ENCODE measurements at regions not wholly inside any gene's neighbourhood (a gene's known extent, or its start where the extent isn't known, plus 50 kb on each side); places are given as distances from the start of the nearest gene placed in this dataset.
"Not testable (repeated sequence)": the region's sequence is repeated elsewhere in the genome, so short reads cannot be mapped to it uniquely, and the experiment has no call there.

DNA sequence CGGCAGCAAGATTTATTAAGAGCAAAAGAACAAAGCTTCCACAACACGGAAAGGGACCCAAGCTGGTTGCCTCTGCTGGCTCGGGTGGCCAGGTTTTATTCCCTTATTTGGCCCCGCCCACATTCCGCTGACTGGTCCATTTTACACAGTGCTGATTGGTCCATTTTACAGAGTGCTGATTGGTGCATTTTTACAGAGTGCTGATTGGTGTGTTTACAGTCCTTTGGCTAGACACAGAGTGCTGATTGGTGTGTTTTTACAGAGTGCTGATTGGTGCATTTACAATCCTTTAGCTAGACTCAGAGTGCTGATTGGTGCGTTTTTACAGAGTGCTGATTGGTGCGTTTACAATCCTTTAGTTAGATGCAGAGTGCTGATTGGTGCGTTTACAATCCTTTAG lies 358.4 kb upstream of the PDE3A start:
- intact Hi-C loops (cut with micrococcal nuclease) = not testable (repeated sequence)

DNA sequence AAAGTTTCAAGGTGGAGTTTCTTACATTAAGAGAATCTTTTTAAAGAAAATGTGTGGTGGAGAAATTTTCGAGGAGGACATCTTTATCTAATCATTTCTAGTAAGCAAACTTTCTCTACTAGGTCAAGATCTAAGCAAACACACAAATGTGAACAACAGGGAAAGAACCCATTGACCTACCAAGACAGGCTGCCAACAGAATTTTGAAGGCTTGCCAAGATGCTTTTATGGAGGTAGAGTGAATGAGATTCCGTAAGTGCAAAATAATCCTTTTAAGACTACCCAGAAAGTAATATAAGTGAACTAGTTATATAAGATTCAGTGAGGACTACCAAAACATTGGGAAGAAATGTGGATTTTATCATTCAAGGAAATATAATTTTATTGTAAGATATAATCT lies 357.1 kb upstream of the PDE3A start:
- intact Hi-C loops (cut with micrococcal nuclease) = no loop called here

DNA sequence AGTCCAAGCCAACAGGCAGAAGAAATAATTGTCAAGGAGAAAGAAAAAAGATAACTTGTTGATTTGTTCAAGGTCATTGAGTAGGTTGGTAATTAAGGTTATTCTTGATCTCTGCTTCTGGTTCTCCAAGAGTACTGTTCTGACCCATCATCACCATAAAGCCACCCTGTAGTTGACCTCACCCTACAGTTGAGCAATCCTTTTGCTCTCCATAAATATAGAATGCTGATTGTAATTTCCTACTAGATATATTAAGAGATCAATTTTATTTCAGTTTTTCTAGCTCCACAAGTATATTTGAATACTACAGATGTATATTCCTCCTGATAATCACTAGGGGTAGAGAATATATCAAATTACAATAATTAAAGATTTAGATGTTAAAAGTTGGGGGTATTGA lies 350.5 kb upstream of the PDE3A start:
- intact Hi-C loops (cut with micrococcal nuclease) = no loop called here

DNA sequence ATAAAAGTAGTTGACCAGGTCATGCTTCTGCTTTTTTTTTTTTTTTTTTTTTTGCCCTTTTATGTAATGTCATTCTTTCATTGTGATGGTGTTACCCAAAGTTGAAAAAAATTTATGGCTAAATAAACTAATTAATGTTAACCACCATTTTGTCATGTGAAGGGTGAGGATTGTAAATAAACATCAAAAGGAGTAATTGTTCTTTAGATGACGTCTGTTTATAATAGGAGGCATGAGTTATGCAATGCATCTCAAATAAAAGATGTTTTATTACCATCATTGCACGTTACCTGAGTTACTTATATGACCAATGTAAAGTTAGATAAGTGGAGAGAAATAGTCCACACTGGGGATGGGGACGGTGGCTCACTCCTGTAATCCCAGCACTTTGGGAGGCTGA lies 349.9 kb upstream of the PDE3A start:
- intact Hi-C loops (cut with micrococcal nuclease) = no loop called here

DNA sequence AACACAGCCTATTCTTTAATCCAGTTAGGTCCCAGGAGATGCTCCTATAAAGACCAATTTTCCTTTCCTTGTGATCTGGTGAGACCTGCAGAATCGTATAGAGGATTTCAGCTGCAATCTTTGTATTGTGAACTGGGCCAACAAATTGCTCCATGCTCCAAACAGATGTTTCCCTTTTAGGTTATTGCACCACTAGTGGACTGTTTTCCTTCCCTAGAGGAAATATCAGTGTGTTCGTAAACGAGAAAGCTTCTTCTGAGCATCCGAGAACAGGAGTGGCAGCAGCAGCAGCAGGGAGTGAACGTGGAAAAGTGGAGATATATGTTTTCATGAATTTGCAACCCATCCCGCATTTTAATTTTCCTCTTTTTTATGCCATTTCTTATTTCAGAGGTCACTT lies 344.1 kb upstream of the PDE3A start:
- intact Hi-C loops (cut with micrococcal nuclease) = no loop called here

DNA sequence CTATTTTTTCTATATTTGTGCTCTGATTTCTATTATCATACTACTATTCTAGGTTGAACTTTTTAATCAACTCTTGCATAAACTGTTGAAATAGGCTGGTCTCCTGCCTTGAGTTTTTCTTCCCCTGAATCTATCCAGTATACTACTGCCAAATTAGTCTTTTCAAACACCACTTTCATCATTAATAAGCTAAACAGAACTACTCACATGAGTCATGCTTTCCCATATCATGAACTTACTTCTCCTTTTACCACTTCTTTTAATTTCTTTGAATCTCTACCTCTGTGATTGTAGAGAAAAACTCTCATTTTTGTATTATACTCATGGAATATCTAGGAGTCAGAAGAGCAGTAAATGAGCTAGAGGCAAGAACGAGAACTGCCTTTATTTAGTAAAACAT lies 340.3 kb upstream of the PDE3A start:
- intact Hi-C loops (cut with micrococcal nuclease) = no loop called here

DNA sequence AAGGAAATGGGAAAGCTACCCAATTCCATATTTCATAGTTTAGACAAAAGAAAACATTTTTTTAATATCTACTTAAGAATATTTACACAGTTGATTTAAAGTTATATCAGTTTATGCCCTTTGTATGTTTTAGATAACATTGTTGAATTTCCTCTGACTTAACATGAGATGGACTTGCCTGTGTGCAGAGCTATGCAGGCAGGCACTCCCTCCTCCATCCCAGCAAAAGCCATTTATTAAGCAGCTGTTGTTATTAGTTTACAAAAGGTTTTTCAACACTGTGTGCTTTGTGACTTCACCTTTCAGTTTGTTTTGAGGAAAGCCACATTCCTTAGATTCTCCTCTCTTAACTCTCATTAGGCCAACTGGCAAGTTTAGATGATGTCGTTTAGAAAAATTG lies 337.5 kb upstream of the PDE3A start:
- intact Hi-C loops (cut with micrococcal nuclease) = no loop called here

DNA sequence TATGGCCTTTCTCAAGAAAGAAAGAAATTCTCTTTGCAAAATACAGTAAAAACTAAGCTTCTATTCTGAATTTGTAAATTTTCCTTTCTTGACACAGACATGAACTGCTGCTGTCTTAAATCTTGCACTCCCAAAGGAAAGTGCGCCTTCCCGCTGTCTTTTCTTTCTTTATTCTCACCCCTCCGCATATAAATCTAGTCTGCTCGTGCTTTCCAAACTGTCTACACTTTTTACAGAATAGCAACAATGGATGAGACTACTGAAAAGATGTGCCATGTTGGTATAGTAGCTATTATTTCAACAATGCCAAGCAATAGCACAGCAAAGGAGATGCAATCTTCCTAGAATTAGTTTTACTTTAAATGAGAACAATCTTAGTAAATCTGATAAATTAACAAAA lies 328.8 kb upstream of the PDE3A start:
- intact Hi-C loops (cut with micrococcal nuclease) = no loop called here

DNA sequence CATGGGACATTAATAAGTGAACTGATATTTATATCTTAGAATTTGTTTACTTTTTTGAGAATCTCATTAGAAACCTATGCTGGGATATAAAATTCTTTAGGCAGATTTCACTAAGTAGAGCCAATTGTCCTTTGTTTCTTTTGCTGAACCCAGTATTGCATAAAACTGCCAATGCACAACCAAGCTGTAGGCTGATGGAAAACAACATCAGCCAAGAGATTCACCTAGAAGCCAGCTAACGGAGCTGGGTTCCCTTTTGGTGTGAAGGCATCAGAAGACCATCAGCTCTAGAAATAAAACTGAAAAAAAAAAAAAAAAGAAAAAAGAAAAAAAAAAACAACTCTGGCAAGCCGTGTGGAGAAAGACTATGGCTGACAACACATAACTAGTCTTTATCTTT lies 328.2 kb upstream of the PDE3A start:
- intact Hi-C loops (cut with micrococcal nuclease) = no loop called here

DNA sequence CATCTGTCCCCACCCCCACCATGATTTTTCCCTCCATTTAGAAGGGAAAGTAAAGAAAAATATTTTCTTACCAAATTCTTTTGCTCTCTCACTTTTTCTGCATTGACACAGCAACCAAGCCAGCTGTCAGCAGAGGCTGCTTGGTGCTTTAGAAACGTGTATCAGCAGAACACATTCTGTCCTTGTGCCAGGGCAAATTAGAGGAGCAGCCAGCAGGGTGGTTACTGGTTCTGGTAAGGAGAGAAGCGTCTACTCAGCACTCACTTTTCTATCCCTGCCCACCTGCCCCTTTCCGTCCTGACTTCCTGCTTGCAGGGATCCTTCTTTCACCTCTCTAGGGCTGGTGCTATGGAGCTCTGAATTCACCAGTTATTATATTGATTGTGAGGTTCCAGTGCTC lies 327.5 kb upstream of the PDE3A start:
- intact Hi-C loops (cut with micrococcal nuclease) = no loop called here

DNA sequence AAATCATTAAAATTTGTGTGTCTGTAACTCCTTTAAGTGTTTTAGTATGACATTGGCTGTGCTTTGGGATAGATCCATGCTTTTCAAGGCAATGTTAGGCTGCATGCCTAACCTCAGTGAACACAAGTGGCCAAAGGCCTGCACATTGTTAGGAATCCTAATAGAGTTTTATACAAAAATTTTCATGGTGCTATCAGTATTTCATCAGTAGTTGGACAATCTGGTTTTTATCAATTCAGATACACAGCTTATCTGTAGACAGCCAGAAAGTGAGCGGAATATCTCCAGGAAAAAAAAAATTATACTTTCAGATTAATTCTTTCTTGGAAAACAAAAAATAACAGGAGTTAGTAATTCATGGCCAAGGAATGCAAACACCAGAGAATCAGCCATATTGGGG lies 324.0 kb upstream of the PDE3A start:
- intact Hi-C loops (cut with micrococcal nuclease) = no loop called here

DNA sequence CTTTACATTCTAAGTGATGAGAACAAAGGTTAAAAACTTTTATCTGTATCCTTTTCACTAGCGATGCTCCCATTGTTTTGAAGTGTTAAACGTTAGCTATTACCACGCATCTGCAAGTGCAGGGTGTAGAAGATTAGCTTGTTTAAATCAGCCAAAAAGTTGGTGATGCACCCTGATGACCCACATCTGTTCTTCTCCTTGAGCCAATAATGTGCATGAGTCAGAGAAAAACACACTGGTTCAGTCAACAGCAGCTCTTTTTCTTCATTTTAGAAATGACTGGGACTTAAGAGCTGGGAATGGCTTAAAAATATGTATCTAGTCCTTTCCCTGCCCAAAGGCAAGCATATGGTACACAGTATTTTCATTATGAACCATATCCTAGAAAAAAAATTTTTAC lies 323.5 kb upstream of the PDE3A start:
- intact Hi-C loops (cut with micrococcal nuclease) = no loop called here

DNA sequence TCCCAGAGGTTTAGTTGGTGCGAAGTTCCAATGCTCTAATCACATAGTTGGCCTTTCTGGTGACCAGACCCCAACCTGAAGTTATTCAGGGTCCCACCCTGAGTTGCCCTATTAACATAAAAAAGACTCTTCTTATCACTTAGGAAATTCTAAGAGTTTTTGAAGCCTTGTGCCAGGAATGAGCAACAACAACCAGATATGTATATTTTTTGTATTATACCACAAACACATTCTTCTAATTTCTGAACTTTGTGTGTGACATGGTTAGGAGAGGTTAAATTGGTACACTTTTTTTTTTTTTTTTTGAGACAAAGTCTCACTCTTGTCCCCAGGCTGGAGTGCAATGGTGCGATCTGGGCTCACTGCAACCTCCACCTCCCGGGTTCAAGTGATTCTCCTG lies 320.4 kb upstream of the PDE3A start:
- intact Hi-C loops (cut with micrococcal nuclease) = no loop called here

DNA sequence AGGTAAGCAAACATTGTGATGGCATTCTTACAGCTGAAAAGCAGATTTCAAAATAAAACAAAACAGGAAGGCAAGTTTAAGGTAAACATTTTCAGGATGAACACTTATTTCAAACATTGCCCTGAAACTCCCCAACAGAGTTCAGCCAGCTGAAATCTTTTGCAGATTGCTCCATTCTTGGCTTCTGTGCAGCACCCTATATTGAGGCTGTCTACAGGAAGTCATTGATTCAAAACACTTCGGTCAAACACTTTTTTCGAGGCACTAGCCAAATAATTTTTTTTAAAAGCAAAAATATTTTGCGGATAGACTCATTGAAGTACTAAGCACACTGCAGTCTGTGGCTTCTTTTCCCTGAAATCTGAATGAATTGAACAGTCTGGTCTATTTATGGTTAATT lies 318.1 kb upstream of the PDE3A start:
- intact Hi-C loops (cut with micrococcal nuclease) = no loop called here

DNA sequence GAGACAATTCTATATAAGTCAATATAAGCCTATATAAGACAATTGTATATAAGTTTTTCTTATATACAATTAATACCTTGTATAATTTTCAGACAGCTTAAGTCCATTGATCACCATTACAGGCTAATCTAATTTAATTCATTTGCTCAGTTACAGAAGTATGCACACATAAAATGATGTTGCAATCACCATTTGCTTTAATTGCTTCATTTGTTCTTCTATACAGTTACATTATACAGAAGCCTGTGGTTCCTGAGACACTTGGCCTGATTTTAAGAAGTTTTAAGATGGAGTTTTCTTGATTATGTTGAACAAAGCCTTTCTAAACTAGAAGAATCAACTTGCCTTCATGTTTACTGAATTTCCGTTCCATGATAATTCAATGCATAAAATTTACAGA lies 314.6 kb upstream of the PDE3A start:
- intact Hi-C loops (cut with micrococcal nuclease) = no loop called here

DNA sequence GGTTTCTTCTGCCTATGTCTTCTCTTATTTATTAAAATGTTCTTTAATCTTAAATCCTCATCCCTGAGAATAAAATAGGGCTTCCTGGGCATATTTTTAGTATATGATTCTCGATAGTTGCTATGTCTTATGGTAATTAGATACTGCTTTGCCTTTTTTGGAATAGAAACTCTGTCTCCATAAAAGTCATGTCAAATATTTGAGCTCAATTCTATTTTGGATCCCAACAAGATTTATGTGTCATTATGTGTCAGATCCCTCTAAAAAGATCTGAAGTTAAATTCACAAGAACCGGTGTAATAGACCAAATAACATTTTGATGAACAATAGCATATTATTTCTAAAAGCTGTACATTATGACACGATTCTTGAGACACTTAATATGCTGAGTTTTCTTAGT lies 312.5 kb upstream of the PDE3A start:
- intact Hi-C loops (cut with micrococcal nuclease) = no loop called here

DNA sequence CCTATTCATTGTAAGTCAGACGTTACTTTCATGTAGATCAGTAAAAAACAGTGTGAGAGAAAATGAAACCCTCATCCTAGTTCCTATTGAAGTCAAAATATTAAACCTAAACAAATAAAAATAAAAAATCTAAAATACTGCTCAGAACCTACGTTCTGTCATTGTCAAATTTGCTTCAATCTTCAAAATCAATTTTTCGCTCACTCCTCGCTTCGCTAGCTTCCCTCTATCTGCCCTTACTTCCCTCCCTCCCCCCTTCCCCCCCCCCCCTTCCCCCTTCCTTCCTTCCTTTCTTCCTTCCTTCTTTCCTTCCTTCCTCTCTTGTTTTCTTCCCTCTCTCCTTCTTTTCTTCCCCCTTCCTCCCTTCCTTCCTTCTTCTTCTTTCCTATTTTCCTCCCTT lies 310.9 kb upstream of the PDE3A start:
- intact Hi-C loops (cut with micrococcal nuclease) = no loop called here

DNA sequence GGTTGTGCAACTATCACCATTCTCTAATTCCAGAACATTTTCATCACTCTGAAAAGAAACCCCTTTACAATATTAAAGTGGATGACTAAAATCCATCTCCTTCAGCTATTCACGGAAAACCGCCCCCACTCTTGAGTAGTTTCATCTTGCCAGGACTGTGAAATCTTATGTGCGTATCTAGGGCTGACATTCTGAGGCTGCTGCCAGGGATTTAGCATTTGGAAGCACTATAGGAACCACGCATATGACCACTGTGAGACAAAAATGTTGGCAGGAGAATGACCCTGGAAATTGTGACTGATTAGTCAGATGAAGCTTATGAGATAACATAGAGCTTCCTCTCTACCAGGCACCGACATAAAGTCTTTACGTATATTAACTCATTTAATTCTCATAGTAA lies 305.2 kb upstream of the PDE3A start:
- intact Hi-C loops (cut with micrococcal nuclease) = no loop called here

DNA sequence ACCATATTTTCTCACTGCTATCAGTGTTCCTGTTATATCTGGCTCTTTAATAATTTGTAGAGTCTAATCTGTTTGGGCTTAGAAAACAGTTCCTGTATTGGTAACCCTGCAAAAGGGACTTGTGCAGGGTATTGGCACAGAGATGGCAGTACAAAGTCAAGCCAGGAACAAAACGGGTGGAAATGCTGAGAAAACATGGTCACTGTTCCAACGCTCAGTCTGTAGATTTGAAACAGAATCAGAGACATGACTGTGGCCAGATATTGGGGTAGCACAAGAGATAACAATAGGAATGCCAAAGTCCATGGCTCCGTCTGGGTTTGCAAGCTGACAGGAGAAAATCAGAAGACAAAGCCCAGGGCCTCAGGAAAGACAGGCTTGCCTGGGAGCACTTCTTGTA lies 290.7 kb upstream of the PDE3A start:
- intact Hi-C loops (cut with micrococcal nuclease) = no loop called here

DNA sequence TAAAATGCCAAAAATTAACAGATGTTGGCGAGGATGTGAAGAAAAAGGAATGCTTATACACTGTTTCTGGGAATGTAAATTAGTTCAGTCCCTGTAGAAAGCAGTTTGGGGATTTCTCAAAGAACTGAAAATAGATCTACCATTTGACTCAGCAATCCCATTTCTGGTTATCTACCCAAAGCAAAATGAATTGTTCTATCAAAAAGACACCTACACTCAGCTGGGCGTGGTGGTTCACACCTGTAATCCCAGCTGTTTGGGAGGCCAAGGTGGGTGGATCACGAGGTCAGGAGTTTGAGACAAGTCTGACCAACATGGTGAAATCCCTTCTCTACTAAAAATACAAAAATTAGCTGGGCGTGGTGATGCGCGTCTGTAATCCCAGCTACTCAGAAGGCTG lies 279.3 kb upstream of the PDE3A start:
- intact Hi-C loops (cut with micrococcal nuclease) = no loop called here

DNA sequence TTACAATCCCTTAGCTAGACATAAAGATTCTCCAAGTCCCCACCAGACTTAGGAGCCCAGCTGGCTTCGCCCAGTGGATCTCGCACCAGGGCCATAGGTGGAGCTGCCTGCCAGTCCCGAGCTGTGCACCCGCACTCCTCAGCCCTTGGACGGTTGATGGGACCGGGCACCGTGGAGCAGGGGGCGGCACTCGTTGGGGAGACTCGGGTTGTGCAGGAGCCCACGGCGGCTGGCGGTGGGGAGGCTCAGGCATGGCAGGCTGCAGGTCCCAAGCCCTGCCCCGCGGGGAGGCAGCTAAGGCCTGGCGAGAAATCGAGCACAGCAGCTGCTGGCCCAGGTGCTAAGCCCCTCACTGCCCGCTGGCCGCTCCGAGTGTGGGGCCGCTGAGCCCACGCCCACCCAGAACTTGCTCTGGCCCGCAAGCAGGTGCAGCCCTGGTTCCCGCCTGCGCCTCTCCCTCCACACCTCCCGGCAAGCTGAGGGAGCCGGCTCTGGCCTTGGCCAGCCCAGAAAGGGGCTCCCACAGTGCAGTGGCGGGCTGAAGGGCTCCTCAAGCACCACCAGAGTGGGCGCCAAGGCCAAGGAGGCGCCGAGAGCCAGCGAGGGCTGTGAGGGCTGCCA lies 275.0 kb upstream of the PDE3A start:
- intact Hi-C loops (cut with micrococcal nuclease) = not testable (repeated sequence)

DNA sequence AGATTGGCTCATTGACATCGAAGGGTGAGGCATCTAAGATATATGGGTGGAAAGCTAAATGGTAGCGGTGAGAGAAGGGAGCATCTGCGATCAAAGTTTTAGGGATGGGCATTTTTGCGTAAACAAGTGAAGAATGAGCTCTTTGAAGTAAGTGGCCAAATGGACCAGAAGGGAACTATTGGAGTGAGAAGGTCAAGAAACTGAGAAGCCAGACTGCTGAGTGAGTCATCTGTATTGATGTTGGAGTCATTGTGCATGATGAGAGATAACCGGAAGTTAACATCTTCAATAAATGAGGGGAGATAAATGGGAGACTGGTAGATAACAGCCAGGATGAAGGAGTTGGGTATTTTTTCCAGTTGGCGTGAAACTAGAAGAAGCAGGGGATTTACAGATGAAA lies 271.9 kb upstream of the PDE3A start:
- intact Hi-C loops (cut with micrococcal nuclease) = no loop called here

DNA sequence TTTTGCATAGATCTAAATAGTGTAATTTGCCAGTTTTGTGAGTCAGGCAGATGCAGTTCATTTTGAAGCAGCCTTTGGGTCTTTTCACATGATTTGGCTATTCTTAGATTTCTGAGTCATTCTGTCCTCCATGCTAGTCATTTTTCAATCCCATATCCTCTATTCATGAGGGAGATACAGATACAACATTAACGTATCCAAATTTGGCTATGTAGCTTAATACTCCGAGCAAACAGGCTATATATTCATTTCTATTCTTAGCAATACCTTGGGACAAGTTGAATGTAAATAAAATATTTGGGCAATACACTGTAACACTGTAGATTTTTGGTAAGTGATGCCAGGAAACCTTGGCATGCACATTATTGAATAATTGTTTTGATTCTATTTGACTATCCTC lies 270.7 kb upstream of the PDE3A start:
- intact Hi-C loops (cut with micrococcal nuclease) = no loop called here

Measured in T-helper 2 cell treated with Interferon-gamma antibody and Interleukin-4, amounts not matched to agents 100 ng/mL and 5 ng/mL, for 36 hours (primary cell).